Trophoblast cell (in vitro differentiated cells and primary cell): ENCODE measurements at regions not wholly inside any gene's neighbourhood (a gene's known extent, or its start where the extent isn't known, plus 50 kb on each side); places are given as distances from the start of the nearest gene placed in this dataset.

Experiments
- DNase-seq, 2 donors: peaks; one replicate each; pipeline ENCODE4 v3.0.0-alpha.2; 2016
- H2AFZ ChIP-seq: 2 replicates; pipeline ENCODE4 v1.6.1; 2013; ENCODE audit warnings: low read length, moderate library complexity, mild to moderate bottlenecking; ENCODE audit not compliant: insufficient read depth, poor library complexity
- H2AK5ac ChIP-seq: 2 replicates; pipeline ENCODE4 v1.6.1; 2013; ENCODE audit warnings: mild to moderate bottlenecking, low read length
- H2BK120ac ChIP-seq: 2 replicates; pipeline ENCODE4 v1.6.1; 2013; ENCODE audit warnings: low read length, mild to moderate bottlenecking, moderate library complexity; ENCODE audit not compliant: insufficient read depth, poor library complexity
- H2BK12ac ChIP-seq: 2 replicates; pipeline ENCODE4 v1.6.1; 2013; ENCODE audit warnings: mild to moderate bottlenecking, low read length, moderate library complexity
- H2BK5ac ChIP-seq: 2 replicates; pipeline ENCODE4 v1.6.1; 2013; ENCODE audit warnings: low read length, low read depth, moderate library complexity, mild to moderate bottlenecking; ENCODE audit not compliant: poor library complexity
- H3K14ac ChIP-seq: 2 replicates; pipeline ENCODE4 v1.6.1; 2013; ENCODE audit warnings: mild to moderate bottlenecking, low read length
- H3K18ac ChIP-seq: 2 replicates; pipeline ENCODE4 v1.6.1; 2013; ENCODE audit warnings: mild to moderate bottlenecking, low read length
- H3K23ac ChIP-seq: 2 replicates; pipeline ENCODE4 v1.6.1; 2013; ENCODE audit warnings: low read length
- H3K27ac ChIP-seq: 2 replicates; pipeline ENCODE4 v1.5.1; 2013; ENCODE audit warnings: low read depth, mild to moderate bottlenecking, inconsistent platforms, low read length, moderate library complexity
- H3K27me3 ChIP-seq: 2 replicates; pipeline ENCODE4 v1.6.1; 2013; ENCODE audit warnings: inconsistent platforms, mild to moderate bottlenecking, low read length, moderate library complexity; ENCODE audit not compliant: insufficient read depth
- H3K36me3 ChIP-seq, 2 experiments: 1 replicate in 1 of 2; 2 replicates in 1 of 2; pipeline ENCODE4 v1.6.1; 2013; ENCODE audit warnings: low read length in 2 of 2, mild to moderate bottlenecking in 2 of 2, moderate library complexity in 1 of 2; ENCODE audit not compliant: insufficient read depth in 2 of 2, control insufficient read depth in 1 of 2
- H3K4ac ChIP-seq: 2 replicates; pipeline ENCODE4 v1.6.1; 2013; ENCODE audit warnings: low read depth, mild to moderate bottlenecking, low read length, moderate library complexity
- H3K4me1 ChIP-seq, 2 experiments: 1 replicate in 1 of 2; 2 replicates in 1 of 2; pipeline ENCODE4 v1.6.1; 2013; ENCODE audit warnings: low read length in 2 of 2, mild to moderate bottlenecking in 2 of 2, moderate library complexity in 1 of 2; ENCODE audit not compliant: insufficient read depth in 2 of 2, control insufficient read depth in 1 of 2
- H3K4me2 ChIP-seq: 2 replicates; pipeline ENCODE4 v1.6.1; 2013; ENCODE audit warnings: inconsistent platforms, mild to moderate bottlenecking, low read length, moderate library complexity
- H3K4me3 ChIP-seq: 2 replicates; pipeline ENCODE4 v1.5.1; 2013; ENCODE audit warnings: mild to moderate bottlenecking, low read depth, low read length, inconsistent platforms
- H3K79me1 ChIP-seq: one replicate; pipeline ENCODE4 v1.6.1; 2013; ENCODE audit warnings: low read length
- H3K79me2 ChIP-seq: 2 replicates; pipeline ENCODE4 v1.6.1; 2013; ENCODE audit warnings: low read length, mild to moderate bottlenecking; ENCODE audit not compliant: control insufficient read depth, insufficient read depth, poor library complexity
- H3K9ac ChIP-seq: 2 replicates; pipeline ENCODE4 v1.6.1; 2013; ENCODE audit warnings: mild to moderate bottlenecking, low read length
- H3K9me3 ChIP-seq: 2 replicates; pipeline ENCODE4 v1.6.1; 2013; ENCODE audit warnings: low read depth, mild to moderate bottlenecking, control low read depth, inconsistent platforms, low read length; ENCODE audit not compliant: insufficient read depth
- H4K12ac ChIP-seq: 2 replicates; pipeline ENCODE4 v1.6.1; 2013; ENCODE audit warnings: low read depth, mild to moderate bottlenecking, low read length, moderate library complexity
- H4K8ac ChIP-seq: 2 replicates; pipeline ENCODE4 v1.6.1; 2013; ENCODE audit warnings: low read depth, mild to moderate bottlenecking, low read length, moderate library complexity
- H4K91ac ChIP-seq: one replicate; pipeline ENCODE4 v1.6.1; 2013; ENCODE audit warnings: low read depth, mild to moderate bottlenecking, low read length, moderate library complexity
- WGBS: extraction: QIAGEN DNeasy Blood & Tissue Kit; methylation state at CpG from one replicate; pipeline ENCODE4 v1.1.7; 2013; ENCODE audit warnings: missing lambda C conversion rate; ENCODE audit not compliant: insufficient read length, insufficient coverage; ENCODE audit errors: extremely low coverage; 5-methylcytosine and 5-hydroxymethylcytosine counted together

GRCh38 chr4:167606551-167606950, 372.3 kb upstream of the SPOCK3 start:
- Histone ChIP-seq H3K23ac (no peak overlapping the region), H2AFZ (no peak overlapping the region), H3K9me3 (peaks cover 1% of the 10 kb centered on the region), H2BK120ac (no peak overlapping the region), H4K12ac (no peak overlapping the region), H4K91ac (no peak overlapping the region), H2BK12ac (no peak overlapping the region), H4K8ac (no peak overlapping the region), H3K18ac (no peak overlapping the region), H3K36me3 (no peaks in the 10 kb centered on the region), H3K4me2 (no peak overlapping the region), H3K79me2 (no peaks in the 10 kb centered on the region), H3K14ac (no peak overlapping the region), H3K4ac (no peak overlapping the region), H2BK5ac (no peak overlapping the region), H3K4me1 (no peaks in the 10 kb centered on the region), H3K27ac (no peak overlapping the region), H3K27me3 (no peaks in the 10 kb centered on the region), H3K9ac (no peak overlapping the region), H3K79me1 (no peaks in the 10 kb centered on the region), H2AK5ac (no peak overlapping the region), H3K4me3 (no peak overlapping the region)
- no peak for DNase-seq
- WGBS: no CpG with 5 or more reads among the region's 4 CpGs

GRCh38 chr4:167613381-167613780, 379.1 kb upstream of the SPOCK3 start:
- no peaks in the 10 kb centered on the region for H3K9me3 ChIP-seq
- H3K4me1 ChIP-seq: no peaks in the 10 kb centered on the region
- H3K27ac ChIP-seq: no peak overlapping the region
- H3K36me3 ChIP-seq: no peaks in the 10 kb centered on the region
- no peak overlapping the region for H2BK5ac ChIP-seq
- no CpG with 5 or more reads among the region's 3 CpGs for WGBS
- H2AK5ac ChIP-seq: no peak overlapping the region
- no peak overlapping the region for H3K4me2 ChIP-seq
- no peak overlapping the region for H4K8ac ChIP-seq
- H3K4me3 ChIP-seq: no peak overlapping the region
- no peak overlapping the region for H2BK120ac ChIP-seq
- H3K79me1 ChIP-seq: no peaks in the 10 kb centered on the region
- H4K12ac ChIP-seq: no peak overlapping the region
- no peak for DNase-seq
- no peak overlapping the region for H4K91ac ChIP-seq
- no peak overlapping the region for H2BK12ac ChIP-seq
- no peak overlapping the region for H3K4ac ChIP-seq
- H3K79me2 ChIP-seq: no peaks in the 10 kb centered on the region
- no peak overlapping the region for H2AFZ ChIP-seq
- no peak overlapping the region for H3K18ac ChIP-seq
- H3K14ac ChIP-seq: no peak overlapping the region
- H3K9ac ChIP-seq: no peak overlapping the region
- H3K27me3 ChIP-seq: no peaks in the 10 kb centered on the region
- H3K23ac ChIP-seq: no peak overlapping the region

GRCh38 chr4:167614866-167615265, 380.6 kb upstream of the SPOCK3 start:
- Histone ChIP-seq H4K12ac (no peak overlapping the region), H2BK12ac (no peak overlapping the region), H3K14ac (no peak overlapping the region), H2AK5ac (no peak overlapping the region), H4K91ac (no peak overlapping the region), H4K8ac (no peak overlapping the region), H3K4me1 (no peaks in the 10 kb centered on the region), H3K27ac (no peak overlapping the region), H3K4me3 (no peak overlapping the region), H3K27me3 (no peaks in the 10 kb centered on the region), H3K18ac (no peak overlapping the region), H3K4me2 (no peak overlapping the region), H3K4ac (no peak overlapping the region), H3K9ac (no peak overlapping the region), H3K23ac (no peak overlapping the region), H3K79me2 (no peaks in the 10 kb centered on the region), H2BK120ac (no peak overlapping the region), H3K79me1 (no peaks in the 10 kb centered on the region), H2AFZ (no peak overlapping the region), H2BK5ac (no peak overlapping the region), H3K9me3 (no peaks in the 10 kb centered on the region), H3K36me3 (no peaks in the 10 kb centered on the region)
- WGBS: no CpG with 5 or more reads among the region's 3 CpGs
- peak; percentile 9 to 51 for DNase-seq

GRCh38 chr4:167616476-167616875, 382.2 kb upstream of the SPOCK3 start:
- no peak overlapping the region for H4K91ac ChIP-seq
- H3K27ac ChIP-seq: no peak overlapping the region
- no peaks in the 10 kb centered on the region for H3K27me3 ChIP-seq
- H2AK5ac ChIP-seq: no peak overlapping the region
- H3K4me1 ChIP-seq: no peaks in the 10 kb centered on the region
- no peak overlapping the region for H4K12ac ChIP-seq
- no peak overlapping the region for H2BK5ac ChIP-seq
- H3K4me2 ChIP-seq: no peak overlapping the region
- H2AFZ ChIP-seq: no peak overlapping the region
- H2BK120ac ChIP-seq: no peak overlapping the region
- H3K4me3 ChIP-seq: no peak overlapping the region
- no peak overlapping the region for H3K4ac ChIP-seq
- no peak overlapping the region for H3K9ac ChIP-seq
- DNase-seq: no peak
- H3K14ac ChIP-seq: no peak overlapping the region
- no peaks in the 10 kb centered on the region for H3K36me3 ChIP-seq
- H3K18ac ChIP-seq: no peak overlapping the region
- no peak overlapping the region for H3K23ac ChIP-seq
- no peaks in the 10 kb centered on the region for H3K79me2 ChIP-seq
- no peaks in the 10 kb centered on the region for H3K9me3 ChIP-seq
- no peak overlapping the region for H4K8ac ChIP-seq
- no peak overlapping the region for H2BK12ac ChIP-seq
- H3K79me1 ChIP-seq: no peaks in the 10 kb centered on the region
- no CpG with 5 or more reads among the region's 1 CpG for WGBS
